ENCODE measurements at regions not wholly inside any gene's neighbourhood (a gene's known extent, or its start where the extent isn't known, plus 50 kb on each side); places are given as distances from the start of the nearest gene placed in this dataset.
"Not testable (repeated sequence)": the region's sequence is repeated elsewhere in the genome, so short reads cannot be mapped to it uniquely, and the experiment has no call there.

GRCh38 chr3:66552846-66553245, 52.0 kb upstream of the LRIG1 start:
- ATAC-seq (ENCODE audit: low read depth) (no peak), DNase-seq (no peak)
- no peaks in the 10 kb centered on the region for H3K4me1 Mint-ChIP-seq
- POLR2A ChIA-PET: no interaction called here
- no peaks in the 10 kb centered on the region for H3K36me3 Mint-ChIP-seq
- no peaks in the 10 kb centered on the region for H3K9me3 Mint-ChIP-seq
- H3K27me3 Mint-ChIP-seq: no peaks in the 10 kb centered on the region
- H3K27ac Mint-ChIP-seq: no peak overlapping the region
- no peak overlapping the region for H3K4me3 Mint-ChIP-seq

DNA sequence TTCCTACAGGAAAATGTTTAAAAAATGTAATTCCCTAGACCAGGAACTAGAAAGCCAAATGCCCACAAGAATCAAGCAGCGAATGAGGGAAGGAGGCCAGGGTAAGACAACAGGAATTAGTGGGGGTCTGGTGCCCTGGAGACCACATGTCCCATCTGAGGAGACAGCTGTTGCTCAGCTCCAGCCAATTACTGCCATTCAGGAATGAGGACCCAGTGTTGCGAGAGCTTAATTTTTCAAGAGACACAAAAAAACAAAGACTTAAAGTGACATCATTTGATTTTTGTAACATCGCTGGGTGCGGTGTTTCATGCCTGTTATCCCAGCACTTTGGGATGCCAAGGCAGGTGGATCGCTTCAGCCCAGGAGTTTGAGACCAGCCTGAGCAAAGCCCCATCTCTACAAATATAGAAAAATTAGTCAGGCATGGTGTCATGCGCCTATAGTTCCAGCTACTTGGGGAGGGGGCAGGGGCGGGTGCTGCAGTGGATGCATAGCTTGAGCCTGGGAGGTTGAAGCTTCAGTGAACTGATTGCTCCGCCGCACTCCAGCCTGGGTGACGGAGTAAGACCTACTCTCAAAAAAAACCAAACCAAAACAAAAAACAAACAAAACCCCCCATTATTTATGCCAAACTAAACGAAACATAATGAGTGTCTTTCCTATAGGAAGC, 52.8 kb upstream of the LRIG1 start:
- H3K9me3 Mint-ChIP-seq: no peaks in the 10 kb centered on the region
- H3K27ac Mint-ChIP-seq: no peak overlapping the region
- H3K4me3 Mint-ChIP-seq: no peak overlapping the region
- no peak for ATAC-seq (ENCODE audit: low read depth)
- POLR2A ChIA-PET: no interaction called here
- no peak for DNase-seq
- H3K36me3 Mint-ChIP-seq: no peaks in the 10 kb centered on the region
- no peaks in the 10 kb centered on the region for H3K4me1 Mint-ChIP-seq
- no peaks in the 10 kb centered on the region for H3K27me3 Mint-ChIP-seq

DNA sequence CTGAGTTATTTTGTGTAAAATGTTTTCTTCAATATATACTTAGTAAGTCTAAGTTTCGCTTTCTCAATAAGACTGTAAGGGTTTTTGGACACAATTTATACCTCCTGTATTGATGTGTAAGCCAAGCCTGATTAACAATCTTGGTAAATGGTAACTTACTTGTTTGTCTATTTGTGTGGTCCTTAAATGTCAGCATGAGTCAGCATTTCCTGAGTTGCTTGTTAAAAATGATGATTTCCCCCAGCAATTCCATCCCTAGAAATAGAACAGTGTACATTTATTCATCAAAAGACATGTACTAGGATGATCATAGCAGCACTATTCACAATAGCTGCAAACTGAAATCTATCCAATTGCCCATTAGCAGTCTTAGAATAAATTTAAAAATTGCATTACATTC, 53.4 kb upstream of the LRIG1 start:
- Mint-ChIP-seq H3K4me3 (no peak overlapping the region), H3K36me3 (no peaks in the 10 kb centered on the region), H3K9me3 (peaks cover 4% of the 10 kb centered on the region), H3K27ac (no peak overlapping the region), H3K4me1 (no peaks in the 10 kb centered on the region), H3K27me3 (no peaks in the 10 kb centered on the region)
- POLR2A ChIA-PET: no interaction called here
- ATAC-seq (ENCODE audit: low read depth) (no peak), DNase-seq (no peak)

DNA sequence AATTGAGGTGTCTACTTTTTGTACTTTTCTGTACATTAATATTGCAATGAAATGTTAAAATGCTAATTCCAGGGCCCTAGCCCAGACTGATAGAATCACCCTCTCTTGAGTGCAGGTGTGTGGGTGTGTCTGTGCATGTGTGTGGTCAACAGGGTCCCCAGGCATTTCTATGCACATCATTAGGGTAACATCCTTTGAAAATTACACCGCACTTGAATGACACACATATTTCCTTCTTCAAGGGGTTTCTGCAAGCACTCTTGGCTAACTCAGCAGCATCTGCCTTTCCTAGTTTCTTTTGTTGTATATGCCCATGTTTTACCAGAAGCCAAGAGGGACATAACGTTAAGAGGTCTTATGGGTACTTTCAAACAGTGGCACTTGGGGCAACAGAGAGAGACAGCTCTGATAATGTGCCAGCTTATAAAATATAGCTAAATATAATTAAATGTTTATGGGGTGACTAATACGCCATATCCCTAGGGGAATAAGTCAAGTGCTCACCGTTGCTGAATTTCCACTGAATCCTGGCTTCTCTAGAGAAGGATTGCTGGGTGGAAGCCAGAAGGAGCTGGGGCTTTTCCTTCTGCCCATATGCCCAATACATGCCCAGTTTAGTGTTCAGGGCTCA, 54.5 kb upstream of the LRIG1 start:
- ATAC-seq (ENCODE audit: low read depth): no peak

DNA sequence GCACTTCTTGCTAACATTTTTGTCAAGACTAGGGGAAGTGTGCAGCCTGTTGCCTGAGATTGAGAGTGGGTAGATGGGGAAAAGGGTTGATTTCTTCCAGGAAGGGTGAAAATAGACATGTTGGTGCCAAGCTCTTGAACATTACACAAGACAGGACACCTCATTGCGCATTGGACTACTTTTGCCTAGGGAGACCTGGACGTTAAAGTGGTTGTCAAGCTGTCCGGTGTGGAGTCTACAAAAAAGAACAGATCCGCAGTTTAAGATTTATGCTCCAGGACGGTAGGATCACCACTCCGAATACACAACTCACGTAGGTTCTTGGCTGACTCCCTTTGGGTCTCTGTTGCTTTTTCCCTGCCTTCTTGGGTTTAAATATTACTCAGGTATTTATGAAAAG, 56.3 kb upstream of the LRIG1 start:
- Mint-ChIP-seq H3K27me3 (no peaks in the 10 kb centered on the region), H3K36me3 (no peaks in the 10 kb centered on the region), H3K27ac (no peak overlapping the region), H3K9me3 (peaks cover 8% of the 10 kb centered on the region), H3K4me3 (no peak overlapping the region), H3K4me1 (no peaks in the 10 kb centered on the region)
- POLR2A ChIA-PET: no interaction called here
- DNase-seq: no peak
- no peak for ATAC-seq (ENCODE audit: low read depth)

More for the DNA sequence above, 54.5 kb upstream of the LRIG1 start:
- Mint-ChIP-seq H3K27me3 (no peaks in the 10 kb centered on the region), H3K9me3 (peaks cover 4% of the 10 kb centered on the region), H3K4me3 (no peak overlapping the region), H3K36me3 (no peaks in the 10 kb centered on the region), H3K27ac (no peak overlapping the region), H3K4me1 (no peaks in the 10 kb centered on the region)
- POLR2A ChIA-PET: interaction anchor here (0.7 kb wide), 1 partner anchor 93 kb away, joined by 3 read pairs; no protein-coding TSS in a partner anchor
- DNase-seq: no peak

DNA sequence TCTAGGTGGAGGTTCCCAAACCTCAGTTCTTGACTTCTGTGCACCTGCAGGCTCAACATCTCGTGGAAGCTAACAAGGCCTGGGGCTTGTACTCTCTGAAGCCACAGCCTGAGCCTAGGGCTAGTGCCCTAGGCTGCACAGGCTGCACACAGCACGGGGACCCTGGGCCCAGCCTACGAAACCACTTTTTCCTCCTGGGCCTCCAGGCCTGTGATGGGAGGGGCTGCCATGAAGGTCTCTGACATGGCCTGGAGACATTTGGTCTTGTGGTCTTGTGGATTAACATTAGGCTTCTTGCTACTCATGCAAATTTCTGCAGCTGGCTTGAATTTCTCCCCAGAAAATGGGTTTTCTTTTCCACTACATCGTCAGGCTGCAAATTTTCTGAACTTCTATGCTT, 59.1 kb upstream of the LRIG1 start:
- H3K4me1 Mint-ChIP-seq; H3K27ac Mint-ChIP-seq; ATAC-seq (ENCODE audit: low read depth); H3K27me3 Mint-ChIP-seq; H3K9me3 Mint-ChIP-seq; POLR2A ChIA-PET; DNase-seq; H3K36me3 Mint-ChIP-seq; H3K4me3 Mint-ChIP-seq: not testable (repeated sequence)

- POLR2A ChIA-PET: no interaction called here
- ATAC-seq (ENCODE audit: low read depth): no peak
- Mint-ChIP-seq H3K4me3 (no peak overlapping the region), H3K4me1 (no peaks in the 10 kb centered on the region), H3K36me3 (no peaks in the 10 kb centered on the region), H3K27me3 (no peaks in the 10 kb centered on the region), H3K27ac (no peak overlapping the region), H3K9me3 (peaks cover 9% of the 10 kb centered on the region)
- no peak for DNase-seq
These were observed 60.5 kb upstream of the LRIG1 start for GRCh38 chr3:66561367-66561766.

- DNase-seq: no peak
- no peaks in the 10 kb centered on the region for H3K4me1 Mint-ChIP-seq
- ATAC-seq (ENCODE audit: low read depth): no peak
- H3K36me3 Mint-ChIP-seq: no peaks in the 10 kb centered on the region
- H3K4me3 Mint-ChIP-seq: no peak overlapping the region
- POLR2A ChIA-PET: no interaction called here
- H3K9me3 Mint-ChIP-seq: peaks cover 5% of the 10 kb centered on the region
- H3K27ac Mint-ChIP-seq: no peak overlapping the region
- no peaks in the 10 kb centered on the region for H3K27me3 Mint-ChIP-seq
These were observed 64.5 kb upstream of the LRIG1 start for GRCh38 chr3:66565301-66565700.

DNA sequence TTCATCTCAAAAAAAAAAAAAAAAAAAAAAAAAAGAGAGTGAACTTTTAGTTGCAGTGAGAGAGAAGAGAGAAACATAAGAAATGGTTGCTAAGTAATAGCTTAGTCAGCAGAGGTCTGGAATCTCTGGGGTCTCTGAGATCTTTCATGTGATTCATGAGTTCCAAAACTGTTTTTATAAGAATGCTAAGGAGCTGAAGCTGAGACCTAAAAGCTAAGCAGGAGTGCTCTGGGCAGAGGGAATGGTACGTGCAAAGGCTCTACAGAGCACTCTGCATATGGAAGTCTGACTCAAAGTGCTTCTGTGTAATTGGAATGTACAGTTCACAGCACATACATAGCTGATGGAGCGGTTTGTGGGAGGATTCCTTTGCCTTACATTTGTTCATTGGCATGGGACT, 66.3 kb upstream of the LRIG1 start:
- Mint-ChIP-seq H3K36me3 (no peaks in the 10 kb centered on the region), H3K4me1 (no peaks in the 10 kb centered on the region), H3K27ac (no peak overlapping the region), H3K27me3 (no peaks in the 10 kb centered on the region), H3K4me3 (no peak overlapping the region), H3K9me3 (peaks cover 1% of the 10 kb centered on the region)
- no peak for ATAC-seq (ENCODE audit: low read depth)
- POLR2A ChIA-PET: no interaction called here
- no peak for DNase-seq

DNA sequence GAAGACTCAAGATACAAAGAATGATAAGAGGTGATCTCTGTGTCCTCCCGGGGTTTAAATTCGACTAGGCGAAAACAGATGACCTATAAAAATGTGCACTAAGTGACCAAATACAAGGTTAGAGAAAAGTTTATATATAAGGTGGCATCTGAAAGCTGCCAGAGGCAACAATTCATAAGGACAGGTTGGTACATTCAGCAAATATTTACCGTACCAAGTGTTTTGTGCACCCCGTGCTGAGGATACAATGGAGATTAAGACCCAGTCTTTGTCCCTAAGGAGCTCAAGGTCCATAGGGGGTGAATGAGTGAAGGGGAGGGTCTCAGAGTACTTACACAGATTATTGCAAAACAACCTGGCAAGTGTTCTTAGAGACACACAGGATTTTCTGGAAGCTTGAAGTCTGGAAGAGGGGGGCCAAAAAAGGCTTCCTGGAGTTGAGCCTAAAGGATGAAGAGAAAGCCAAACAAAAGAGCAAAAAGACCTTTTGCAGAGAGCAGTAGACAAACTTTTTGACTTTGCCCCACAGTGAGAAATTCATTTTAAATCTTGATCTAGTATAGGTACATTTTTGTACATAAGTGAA, 71.4 kb upstream of the LRIG1 start:
- H3K9me3 Mint-ChIP-seq: no peaks in the 10 kb centered on the region
- H3K4me3 Mint-ChIP-seq: no peak overlapping the region
- peaks cover 2% of the 10 kb centered on the region for H3K27me3 Mint-ChIP-seq
- DNase-seq (no peak), ATAC-seq (ENCODE audit: low read depth) (no peak)
- no peaks in the 10 kb centered on the region for H3K36me3 Mint-ChIP-seq
- no peak overlapping the region for H3K27ac Mint-ChIP-seq
- POLR2A ChIA-PET: no interaction called here
- H3K4me1 Mint-ChIP-seq: peaks cover 4% of the 10 kb centered on the region

- ATAC-seq (ENCODE audit: low read depth): no peak
- H3K4me3 Mint-ChIP-seq: no peak overlapping the region
- H3K27me3 Mint-ChIP-seq: peaks cover 2% of the 10 kb centered on the region
- peaks cover 4% of the 10 kb centered on the region for H3K4me1 Mint-ChIP-seq
- H3K9me3 Mint-ChIP-seq: no peaks in the 10 kb centered on the region
- no peak for DNase-seq
- POLR2A ChIA-PET: no interaction called here
- no peaks in the 10 kb centered on the region for H3K36me3 Mint-ChIP-seq
- no peak overlapping the region for H3K27ac Mint-ChIP-seq
These were observed 72.3 kb upstream of the LRIG1 start for GRCh38 chr3:66572938-66573710.

GRCh38 chr3:66574091-66574490, 73.3 kb upstream of the LRIG1 start:
- H3K4me1 Mint-ChIP-seq: peaks cover 4% of the 10 kb centered on the region
- POLR2A ChIA-PET: no interaction called here
- DNase-seq (no peak), ATAC-seq (ENCODE audit: low read depth) (no peak)
- no peak overlapping the region for H3K27ac Mint-ChIP-seq
- H3K27me3 Mint-ChIP-seq: peaks cover 4% of the 10 kb centered on the region
- H3K36me3 Mint-ChIP-seq: no peaks in the 10 kb centered on the region
- H3K4me3 Mint-ChIP-seq: no peak overlapping the region
- H3K9me3 Mint-ChIP-seq: peaks cover 7% of the 10 kb centered on the region

DNA sequence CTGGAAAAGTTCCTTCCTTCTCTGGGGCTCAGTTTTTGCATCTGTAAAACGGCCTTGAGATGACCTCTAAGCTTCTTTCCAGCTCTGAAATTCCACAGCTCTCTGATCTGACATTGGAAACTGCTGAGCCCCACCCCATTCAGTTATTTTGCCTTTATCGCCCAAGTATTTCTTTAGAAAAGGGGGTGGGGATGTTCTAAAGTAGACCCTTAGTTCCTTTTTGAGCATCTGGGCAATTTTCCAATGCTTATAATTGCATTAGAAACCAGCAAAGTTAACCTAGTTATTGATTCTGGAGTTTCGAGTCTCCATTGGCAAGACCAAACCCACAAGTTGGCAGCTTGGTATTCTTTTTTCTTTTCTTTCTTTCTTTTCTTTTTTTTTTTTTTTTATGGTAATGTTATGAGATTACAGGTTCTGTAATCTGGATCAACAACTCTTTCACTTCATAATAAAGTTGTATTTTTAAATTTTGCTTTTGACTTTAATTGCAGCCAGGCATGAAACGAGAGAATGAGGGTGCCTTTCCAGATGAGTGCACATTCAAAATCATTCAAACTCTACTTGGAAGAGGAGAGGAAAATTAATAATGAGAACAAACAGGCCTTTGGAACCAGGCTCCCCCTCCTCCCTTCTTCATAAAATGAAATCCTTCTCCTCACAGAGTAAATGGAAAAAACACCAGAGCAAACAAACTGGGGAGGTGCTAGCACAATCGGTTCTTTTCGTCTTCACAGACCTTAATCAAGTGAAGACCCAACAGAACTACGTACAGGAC, 76.8 kb upstream of the LRIG1 start:
- Mint-ChIP-seq H3K9me3 (peaks cover 12% of the 10 kb centered on the region), H3K4me1 (peaks cover 4% of the 10 kb centered on the region), H3K4me3 (no peak overlapping the region), H3K27ac (no peak overlapping the region), H3K36me3 (no peaks in the 10 kb centered on the region), H3K27me3 (peaks cover 13% of the 10 kb centered on the region)
- no peak for DNase-seq
- POLR2A ChIA-PET: no interaction called here
- ATAC-seq (ENCODE audit: low read depth): no peak

Data from activated naive CD8-positive, alpha-beta T cell treated with anti-CD3 and anti-CD28 coated beads, Interleukin-2, amount 10 ng/mL, durations not matched to agents 7 days and 5 days (primary cell).